Upper lobe of left lung (tissue), 4 donors: ENCODE measurements at regions not wholly inside any gene's neighbourhood (a gene's known extent, or its start where the extent isn't known, plus 50 kb on each side); places are given as distances from the start of the nearest gene placed in this dataset.

Experiments
- POLR2A ChIP-seq, 4 donors: fragments of 450-650 bp; IDR thresholded peaks; one replicate each; pipeline ENCODE4 v1.5.1; 2016 to 2017; ENCODE audit warnings: antibody characterized with exemption in 4 of 4, mild to moderate bottlenecking in 2 of 4
- POLR2AphosphoS5 ChIP-seq, 2 donors: sonication (generic); formaldehyde crosslinking; IDR thresholded peaks; one replicate each; pipeline ENCODE4 v1.5.1; 2017; ENCODE audit warnings: antibody characterized with exemption in 2 of 2
- TF ChIP-seq, protein P1 (sequence below), 6 experiments: fragments of 450-650 bp in 4 of 6; fragments of 200-600 bp in 2 of 6; sonication (generic) in 2 of 6; IDR thresholded peaks; one replicate each; pipeline ENCODE4 v1.5.1; 2016 to 2019; ENCODE audit warnings: antibody characterized with exemption in 6 of 6

DNA sequence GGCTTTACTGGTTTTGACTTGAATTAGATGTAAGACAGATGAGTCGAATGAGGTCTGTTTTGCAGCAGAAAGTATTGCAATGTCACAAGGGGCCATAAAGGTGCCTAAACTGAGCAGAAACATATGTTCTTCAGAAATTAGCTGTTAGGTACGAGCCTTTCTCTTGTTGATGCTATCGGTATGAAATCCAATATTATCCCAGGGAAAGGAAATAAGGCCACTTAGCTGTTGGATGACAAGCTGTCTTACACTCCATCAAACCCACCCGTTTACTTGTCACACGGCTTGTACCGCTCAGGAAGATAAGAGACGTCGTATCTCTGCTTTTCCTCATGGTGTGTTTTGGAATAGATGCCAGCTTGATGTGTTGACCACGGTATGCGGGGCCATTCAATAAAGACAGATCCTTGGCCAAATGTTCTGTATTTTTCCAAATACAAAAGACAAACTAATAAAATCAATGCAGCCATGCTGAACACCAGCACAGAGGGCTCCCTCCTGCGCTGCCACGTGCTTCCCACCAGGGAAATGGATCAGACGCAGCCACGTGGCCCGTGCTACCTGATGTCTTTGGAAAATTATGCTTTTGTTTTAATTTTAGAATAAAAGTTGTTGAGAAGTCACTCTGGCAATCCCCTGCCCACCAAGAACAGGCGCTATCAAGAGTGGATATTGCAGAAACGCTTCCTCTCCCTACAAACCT, 255.9 kb upstream of the SULF2 start:
- TF ChIP-seq, protein P1, sequence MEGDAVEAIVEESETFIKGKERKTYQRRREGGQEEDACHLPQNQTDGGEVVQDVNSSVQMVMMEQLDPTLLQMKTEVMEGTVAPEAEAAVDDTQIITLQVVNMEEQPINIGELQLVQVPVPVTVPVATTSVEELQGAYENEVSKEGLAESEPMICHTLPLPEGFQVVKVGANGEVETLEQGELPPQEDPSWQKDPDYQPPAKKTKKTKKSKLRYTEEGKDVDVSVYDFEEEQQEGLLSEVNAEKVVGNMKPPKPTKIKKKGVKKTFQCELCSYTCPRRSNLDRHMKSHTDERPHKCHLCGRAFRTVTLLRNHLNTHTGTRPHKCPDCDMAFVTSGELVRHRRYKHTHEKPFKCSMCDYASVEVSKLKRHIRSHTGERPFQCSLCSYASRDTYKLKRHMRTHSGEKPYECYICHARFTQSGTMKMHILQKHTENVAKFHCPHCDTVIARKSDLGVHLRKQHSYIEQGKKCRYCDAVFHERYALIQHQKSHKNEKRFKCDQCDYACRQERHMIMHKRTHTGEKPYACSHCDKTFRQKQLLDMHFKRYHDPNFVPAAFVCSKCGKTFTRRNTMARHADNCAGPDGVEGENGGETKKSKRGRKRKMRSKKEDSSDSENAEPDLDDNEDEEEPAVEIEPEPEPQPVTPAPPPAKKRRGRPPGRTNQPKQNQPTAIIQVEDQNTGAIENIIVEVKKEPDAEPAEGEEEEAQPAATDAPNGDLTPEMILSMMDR (IDR thresholded peaks at IDR 0.05) = no peak
- TF ChIP-seq POLR2AphosphoS5 (IDR thresholded peaks at IDR 0.05) (no peak), POLR2A (IDR thresholded peaks at IDR 0.05) (no peak)
